ENCODE measurements at regions not wholly inside any gene's neighbourhood (a gene's known extent, or its start where the extent isn't known, plus 50 kb on each side); places are given as distances from the start of the nearest gene placed in this dataset.

DNA sequence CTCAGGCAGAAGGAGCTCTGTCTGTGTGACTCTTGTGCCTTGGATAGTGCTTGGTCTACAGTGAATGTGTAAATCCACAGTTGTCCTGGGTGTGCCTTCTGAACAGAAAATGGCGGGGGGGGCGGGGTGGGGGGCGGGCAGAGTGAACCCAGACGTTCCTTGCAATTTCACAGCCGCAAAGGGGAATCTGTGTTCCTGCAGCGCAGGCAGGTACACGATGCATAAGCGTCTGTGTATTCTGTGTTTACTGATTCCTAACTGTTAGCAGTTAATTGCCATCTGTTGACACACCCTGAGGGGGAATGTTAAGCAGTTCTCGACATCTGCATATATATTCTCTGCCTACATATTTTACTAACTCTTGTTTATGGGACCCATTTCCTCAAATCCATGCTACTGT lies 123.5 kb upstream of the ZFHX3 start:
- H3K36me3 ChIP-seq (replicated peaks in 1 of 2; ENCODE audit: control insufficient read depth in 1 of 2, insufficient read depth in 2 of 2, low read length in 2 of 2), result no peaks in the 10 kb centered on the region
- no peak overlapping the region for H3K9ac ChIP-seq (ENCODE audit: insufficient read depth, low read depth, low read length)
- WGBS (ENCODE audit: low lambda C conversion rate), result 17% methylated on average over 3 of the region's 9 CpGs
- TF ChIP-seq ZNF75D (CRISPR knock-in tag; IDR thresholded peaks at IDR 0.05; ENCODE audit: borderline replicate concordance) (no peak), ZFAT (CRISPR knock-in tag; conservative IDR thresholded peaks at IDR 0.05) (no peak), HMG20A (CRISPR knock-in tag; IDR thresholded peaks at IDR 0.05; ENCODE audit: borderline replicate concordance) (no peak), ZFP37 (CRISPR knock-in tag; IDR thresholded peaks at IDR 0.05; ENCODE audit: borderline replicate concordance) (no peak), ZNF614 (CRISPR knock-in tag; IDR thresholded peaks at IDR 0.05; ENCODE audit: borderline replicate concordance) (no peak), WIZ (CRISPR knock-in tag; IDR thresholded peaks at IDR 0.05) (no peak), ZC3H4 (CRISPR knock-in tag; IDR thresholded peaks at IDR 0.05; ENCODE audit: borderline replicate concordance) (no peak)
- TF ChIP-seq, protein P1, sequence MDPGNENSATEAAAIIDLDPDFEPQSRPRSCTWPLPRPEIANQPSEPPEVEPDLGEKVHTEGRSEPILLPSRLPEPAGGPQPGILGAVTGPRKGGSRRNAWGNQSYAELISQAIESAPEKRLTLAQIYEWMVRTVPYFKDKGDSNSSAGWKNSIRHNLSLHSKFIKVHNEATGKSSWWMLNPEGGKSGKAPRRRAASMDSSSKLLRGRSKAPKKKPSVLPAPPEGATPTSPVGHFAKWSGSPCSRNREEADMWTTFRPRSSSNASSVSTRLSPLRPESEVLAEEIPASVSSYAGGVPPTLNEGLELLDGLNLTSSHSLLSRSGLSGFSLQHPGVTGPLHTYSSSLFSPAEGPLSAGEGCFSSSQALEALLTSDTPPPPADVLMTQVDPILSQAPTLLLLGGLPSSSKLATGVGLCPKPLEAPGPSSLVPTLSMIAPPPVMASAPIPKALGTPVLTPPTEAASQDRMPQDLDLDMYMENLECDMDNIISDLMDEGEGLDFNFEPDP (CRISPR knock-in tag; conservative IDR thresholded peaks at IDR 0.05), result no peak
- ChIA-PET POLR2A (no interaction called here), CTCF (ENCODE audit: low intra/inter-chr PET ratio, low total read pairs) (no interaction called here)
- H3K9me3 ChIP-seq (ENCODE audit: low read length), result no peaks in the 10 kb centered on the region
- H3K79me2 ChIP-seq (ENCODE audit: insufficient read depth, low read length), result no peaks in the 10 kb centered on the region
- H3K27ac ChIP-seq (ENCODE audit: extremely low read length, insufficient read depth, low read length), result no peak overlapping the region
- BruUV-seq (replicated peaks), result no TSS peak
- FAIRE-seq (no peak), ATAC-seq (no peak), DNase-seq (ENCODE audit: low spot score) (no peak)
- no peaks in the 10 kb centered on the region for H4K20me1 ChIP-seq (ENCODE audit: insufficient read depth, low read length)
- intact Hi-C loops (cut with micrococcal nuclease; ENCODE audit: unreplicated experiment) (no loop called here), in situ Hi-C loops (cut with HindIII; ENCODE audit: extremely low pct_ligation_motif_present, low pct_unique_long_range_greater_than_20kb) (loop anchor here (10.0 kb wide), 1 partner anchor 107 kb away; no protein-coding TSS in a partner anchor)
- H3K4me3 ChIP-seq (replicated peaks in 1 of 3; ENCODE audit: insufficient read depth in 1 of 3, low read depth in 2 of 3, low read length in 3 of 3), result no peak overlapping the region
- peaks cover 15% of the 10 kb centered on the region for H3K4me1 ChIP-seq (ENCODE audit: insufficient read depth, low read length)
- no peak overlapping the region for H3K4me2 ChIP-seq (ENCODE audit: low read depth, low read length)
- no peak overlapping the region for H2AFZ ChIP-seq (ENCODE audit: low read length)
- H3K27me3 ChIP-seq (ENCODE audit: control insufficient read depth in 1 of 2, insufficient read depth in 2 of 2, low read length in 2 of 2), result peaks cover 0 to 6% of the 10 kb centered on the region in 2 experiments; a peak in 1 of 5 replicates

DNA sequence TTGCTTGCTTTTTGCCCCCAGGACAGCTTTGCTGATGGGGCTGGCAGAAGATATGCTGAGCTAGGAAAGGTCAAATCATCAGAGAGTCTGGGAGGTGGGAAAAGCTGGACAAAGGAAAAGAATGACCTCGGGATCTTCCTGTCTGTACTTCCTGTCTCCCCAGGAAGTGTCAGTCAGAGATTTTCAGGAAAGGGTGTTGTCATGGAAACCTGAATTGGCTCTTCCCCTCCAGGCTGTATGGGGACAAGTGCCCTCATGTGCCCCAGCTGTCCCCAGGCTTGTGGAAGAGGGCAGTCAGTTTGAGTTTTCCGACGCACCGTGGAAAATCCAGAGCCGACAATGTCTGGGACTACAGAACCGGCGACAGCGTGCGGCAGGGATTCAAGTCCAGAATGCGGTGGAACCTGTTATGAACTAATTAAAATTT lies 122.7 kb upstream of the ZFHX3 start:
- H3K4me1 ChIP-seq (ENCODE audit: insufficient read depth, low read length), result peaks cover 18% of the 10 kb centered on the region
- ATAC-seq, result no peak

More for the DNA sequence above, 122.7 kb upstream of the ZFHX3 start:
- BruUV-seq (replicated peaks), result no TSS peak
- WGBS (ENCODE audit: low lambda C conversion rate), result 83% methylated on average over 10 of the region's 10 CpGs
- POLR2A ChIA-PET, result no interaction called here
- no peaks in the 10 kb centered on the region for H3K79me2 ChIP-seq (ENCODE audit: insufficient read depth, low read length)
- H4K20me1 ChIP-seq (ENCODE audit: insufficient read depth, low read length), result no peaks in the 10 kb centered on the region
- peak overlapping the region; percentile 20; the same call in 1 of the 2 replicates for H3K4me2 ChIP-seq (ENCODE audit: low read depth, low read length)
- TF ChIP-seq FOXA1 (IDR thresholded peaks at IDR 0.05) (no peak), FOXA1 (CRISPR knock-in tag; IDR thresholded peaks at IDR 0.05) (no peak), SNAI1 (CRISPR knock-in tag; IDR thresholded peaks at IDR 0.05; ENCODE audit: borderline replicate concordance) (no peak), SALL1 (CRISPR knock-in tag; IDR thresholded peaks at IDR 0.05) (peak; percentile 13; the same call in 1 of the 2 replicates), GABPA (IDR thresholded peaks at IDR 0.05; ENCODE audit: low read depth, low read length) (no peak; the same call in 1 of the 2 replicates), GABPA (CRISPR knock-in tag; IDR thresholded peaks at IDR 0.05; ENCODE audit: low read depth) (peak; percentile 72), RFX1 (IDR thresholded peaks at IDR 0.05) (peak; percentile 43; the same call in 1 of the 2 replicates), GTF3A (CRISPR knock-in tag; conservative IDR thresholded peaks at IDR 0.05) (no peak)
- TF ChIP-seq, protein P2, sequence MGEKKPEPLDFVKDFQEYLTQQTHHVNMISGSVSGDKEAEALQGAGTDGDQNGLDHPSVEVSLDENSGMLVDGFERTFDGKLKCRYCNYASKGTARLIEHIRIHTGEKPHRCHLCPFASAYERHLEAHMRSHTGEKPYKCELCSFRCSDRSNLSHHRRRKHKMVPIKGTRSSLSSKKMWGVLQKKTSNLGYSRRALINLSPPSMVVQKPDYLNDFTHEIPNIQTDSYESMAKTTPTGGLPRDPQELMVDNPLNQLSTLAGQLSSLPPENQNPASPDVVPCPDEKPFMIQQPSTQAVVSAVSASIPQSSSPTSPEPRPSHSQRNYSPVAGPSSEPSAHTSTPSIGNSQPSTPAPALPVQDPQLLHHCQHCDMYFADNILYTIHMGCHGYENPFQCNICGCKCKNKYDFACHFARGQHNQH (CRISPR knock-in tag; IDR thresholded peaks at IDR 0.05), result peak; percentile 100
- FAIRE-seq, result no peak
- H3K27me3 ChIP-seq (ENCODE audit: control insufficient read depth in 1 of 2, insufficient read depth in 2 of 2, low read length in 2 of 2), result peaks cover 0 to 6% of the 10 kb centered on the region in 2 experiments; a peak in 1 of 5 replicates
- no peak overlapping the region for H3K9ac ChIP-seq (ENCODE audit: insufficient read depth, low read depth, low read length)
- H3K36me3 ChIP-seq (replicated peaks in 1 of 2; ENCODE audit: control insufficient read depth in 1 of 2, insufficient read depth in 2 of 2, low read length in 2 of 2), result no peaks in the 10 kb centered on the region
- in situ Hi-C loops (cut with HindIII; ENCODE audit: extremely low pct_ligation_motif_present, low pct_unique_long_range_greater_than_20kb) (loop anchor here (10.0 kb wide), 1 partner anchor 106 kb away; no protein-coding TSS in a partner anchor), intact Hi-C loops (cut with micrococcal nuclease; ENCODE audit: unreplicated experiment) (no loop called here)
- H3K9me3 ChIP-seq (ENCODE audit: low read length), result no peaks in the 10 kb centered on the region
- no peak for DNase-seq (ENCODE audit: low spot score)
- no peak overlapping the region for H3K4me3 ChIP-seq (replicated peaks in 1 of 3; ENCODE audit: insufficient read depth in 1 of 3, low read depth in 2 of 3, low read length in 3 of 3)
- no peak overlapping the region for H2AFZ ChIP-seq (ENCODE audit: low read length)
- CTCF ChIA-PET (ENCODE audit: low intra/inter-chr PET ratio, low total read pairs), result no interaction called here
- H3K27ac ChIP-seq (ENCODE audit: extremely low read length, insufficient read depth, low read length), result no peak overlapping the region

Measured in HepG2 (cell line).